ENCODE measurements at regions not wholly inside any gene's neighbourhood (a gene's known extent, or its start where the extent isn't known, plus 50 kb on each side); places are given as distances from the start of the nearest gene placed in this dataset.

GRCh38 chr15:97459771-97460170, 500.7 kb upstream of the ARRDC4 start:
- Histone ChIP-seq H3K27ac (ENCODE audit: insufficient read depth, low read length) (no peak overlapping the region), H3K4me2 (ENCODE audit: extremely low read depth, insufficient read depth, low read length) (no peak overlapping the region), H2AFZ (ENCODE audit: low read length) (no peak overlapping the region), H3K27me3 (ENCODE audit: control insufficient read depth, insufficient read depth, low read length) (no peaks in the 10 kb centered on the region), H3K36me3 (ENCODE audit: control insufficient read depth, insufficient read depth, low read length) (no peaks in the 10 kb centered on the region), H3K4me1 (ENCODE audit: control insufficient read depth, extremely low read depth, insufficient read depth, low read length) (no peaks in the 10 kb centered on the region), H3K9ac (ENCODE audit: insufficient read depth, low read length) (no peak overlapping the region), H3K9me3 (ENCODE audit: control insufficient read depth, insufficient read depth, low read depth, low read length) (no peaks in the 10 kb centered on the region), H3K4me3 (replicated peaks in 1 of 4; ENCODE audit: control extremely low read depth in 1 of 4, insufficient read depth in 1 of 4, low read depth in 3 of 4, low read length in 4 of 4) (no peak overlapping the region), H3K79me2 (ENCODE audit: control insufficient read depth, insufficient read depth, low read length) (no peaks in the 10 kb centered on the region), H4K20me1 (ENCODE audit: control insufficient read depth, extremely low read depth, insufficient read depth, low read length) (no peaks in the 10 kb centered on the region)
- TF ChIP-seq EZH2 (IDR thresholded peaks at IDR 0.05; ENCODE audit: low read length, missing control alignments) (no peak), CTCF (conservative IDR thresholded peaks at IDR 0.05 in 1 of 2, IDR thresholded peaks at IDR 0.05 in 1 of 2; ENCODE audit: low read depth in 1 of 2, low read length in 2 of 2) (no peak)
- no peak for DNase-seq (ENCODE audit: low read depth in 2 of 2)

GRCh38 chr15:97461226-97461625, 499.3 kb upstream of the ARRDC4 start:
- TF ChIP-seq EZH2 (IDR thresholded peaks at IDR 0.05; ENCODE audit: low read length, missing control alignments) (no peak), CTCF (conservative IDR thresholded peaks at IDR 0.05 in 1 of 2, IDR thresholded peaks at IDR 0.05 in 1 of 2; ENCODE audit: low read depth in 1 of 2, low read length in 2 of 2) (no peak)
- H3K36me3 ChIP-seq (ENCODE audit: control insufficient read depth, insufficient read depth, low read length), result no peaks in the 10 kb centered on the region
- H3K4me3 ChIP-seq (replicated peaks in 1 of 4; ENCODE audit: control extremely low read depth in 1 of 4, insufficient read depth in 1 of 4, low read depth in 3 of 4, low read length in 4 of 4), result no peak overlapping the region
- H3K4me2 ChIP-seq (ENCODE audit: extremely low read depth, insufficient read depth, low read length), result no peak overlapping the region
- H3K4me1 ChIP-seq (ENCODE audit: control insufficient read depth, extremely low read depth, insufficient read depth, low read length), result no peaks in the 10 kb centered on the region
- no peaks in the 10 kb centered on the region for H4K20me1 ChIP-seq (ENCODE audit: control insufficient read depth, extremely low read depth, insufficient read depth, low read length)
- no peaks in the 10 kb centered on the region for H3K79me2 ChIP-seq (ENCODE audit: control insufficient read depth, insufficient read depth, low read length)
- no peak overlapping the region for H2AFZ ChIP-seq (ENCODE audit: low read length)
- no peak overlapping the region for H3K9ac ChIP-seq (ENCODE audit: insufficient read depth, low read length)
- peak in 1 of 2 donors; percentile 8 for DNase-seq (ENCODE audit: low read depth in 2 of 2)
- H3K9me3 ChIP-seq (ENCODE audit: control insufficient read depth, insufficient read depth, low read depth, low read length), result no peaks in the 10 kb centered on the region
- H3K27me3 ChIP-seq (ENCODE audit: control insufficient read depth, insufficient read depth, low read length), result no peaks in the 10 kb centered on the region
- H3K27ac ChIP-seq (ENCODE audit: insufficient read depth, low read length), result no peak overlapping the region

- Histone ChIP-seq H3K4me1 (ENCODE audit: control insufficient read depth, extremely low read depth, insufficient read depth, low read length) (no peaks in the 10 kb centered on the region), H3K27me3 (ENCODE audit: control insufficient read depth, insufficient read depth, low read length) (no peaks in the 10 kb centered on the region), H3K27ac (ENCODE audit: insufficient read depth, low read length) (no peak overlapping the region), H3K4me2 (ENCODE audit: extremely low read depth, insufficient read depth, low read length) (no peak overlapping the region), H3K36me3 (ENCODE audit: control insufficient read depth, insufficient read depth, low read length) (no peaks in the 10 kb centered on the region), H3K4me3 (replicated peaks in 1 of 4; ENCODE audit: control extremely low read depth in 1 of 4, insufficient read depth in 1 of 4, low read depth in 3 of 4, low read length in 4 of 4) (no peak overlapping the region), H3K9me3 (ENCODE audit: control insufficient read depth, insufficient read depth, low read depth, low read length) (no peaks in the 10 kb centered on the region), H4K20me1 (ENCODE audit: control insufficient read depth, extremely low read depth, insufficient read depth, low read length) (no peaks in the 10 kb centered on the region), H2AFZ (ENCODE audit: low read length) (no peak overlapping the region), H3K79me2 (ENCODE audit: control insufficient read depth, insufficient read depth, low read length) (no peaks in the 10 kb centered on the region), H3K9ac (ENCODE audit: insufficient read depth, low read length) (no peak overlapping the region)
- no peak for DNase-seq (ENCODE audit: low read depth in 2 of 2)
- TF ChIP-seq EZH2 (IDR thresholded peaks at IDR 0.05; ENCODE audit: low read length, missing control alignments), result no peak
- no peak for TF ChIP-seq CTCF (conservative IDR thresholded peaks at IDR 0.05 in 1 of 2, IDR thresholded peaks at IDR 0.05 in 1 of 2; ENCODE audit: low read depth in 1 of 2, low read length in 2 of 2)
Observed at GRCh38 chr15:97463696-97464095, 496.8 kb upstream of the ARRDC4 start.

Measured in fibroblast of lung (primary cell).